Loucy (cell line): ENCODE measurements at regions not wholly inside any gene's neighbourhood (a gene's known extent, or its start where the extent isn't known, plus 50 kb on each side); places are given as distances from the start of the nearest gene placed in this dataset.

Experiments
- H2AFZ ChIP-seq: fragments of 200-600 bp; sonication (generic); 2 replicates; pipeline ENCODE4 v1.6.0; 2016; ENCODE audit warnings: antibody characterized with exemption, mild to moderate bottlenecking, low read length, moderate library complexity
- H3F3A ChIP-seq: fragments of 200-600 bp; 2 replicates; pipeline ENCODE4 v1.6.0; 2016; ENCODE audit warnings: antibody characterized with exemption, low read depth, mild to moderate bottlenecking
- H3K27me3 ChIP-seq: fragments of 200-600 bp; sonication (generic); 2 replicates; pipeline ENCODE4 v1.6.1; 2014; ENCODE audit warnings: low read length, mild to moderate bottlenecking; ENCODE audit not compliant: insufficient read depth, poor library complexity, severe bottlenecking
- H3K36me3 ChIP-seq: fragments of 200-600 bp; sonication (generic); 2 replicates; pipeline ENCODE4 v1.6.1; 2016; ENCODE audit warnings: low read length; ENCODE audit not compliant: insufficient read depth
- H3K4me1 ChIP-seq: fragments of 200-600 bp; sonication (generic); 2 replicates; pipeline ENCODE4 v1.5.1; 2014; ENCODE audit warnings: low read length, mild to moderate bottlenecking; ENCODE audit not compliant: insufficient read depth, poor library complexity, severe bottlenecking
- H3K4me2 ChIP-seq: fragments of 200-600 bp; sonication (generic); 2 replicates; pipeline ENCODE4 v1.6.0; 2014; ENCODE audit warnings: antibody characterized with exemption, low read length, low read depth, mild to moderate bottlenecking; ENCODE audit not compliant: poor library complexity, severe bottlenecking
- H3K4me3 ChIP-seq: fragments of 200-600 bp; sonication (generic); 2 replicates; pipeline ENCODE4 v1.5.1; 2014; ENCODE audit warnings: low read length, mild to moderate bottlenecking, mixed read lengths; ENCODE audit not compliant: poor library complexity, severe bottlenecking
- H3K79me2 ChIP-seq: fragments of 200-600 bp; sonication (generic); 2 replicates; pipeline ENCODE4 v1.6.1; 2014; ENCODE audit warnings: low read length; ENCODE audit not compliant: insufficient read depth
- H3K9ac ChIP-seq: fragments of 200-600 bp; sonication (generic); 2 replicates; pipeline ENCODE4 v1.6.0; 2014; ENCODE audit warnings: mild to moderate bottlenecking, low read depth, low read length, moderate library complexity; ENCODE audit not compliant: poor library complexity, severe bottlenecking
- H3K9me2 ChIP-seq: fragments of 200-600 bp; sonication (generic); replicated peaks from 2 replicates; pipeline ENCODE4 v1.6.1; 2016; ENCODE audit warnings: low read depth, low read length, mixed read lengths
- H3K9me3 ChIP-seq: fragments of 200-600 bp; sonication (generic); 2 replicates; pipeline ENCODE4 v1.6.1; 2014; ENCODE audit warnings: mild to moderate bottlenecking, antibody characterized with exemption, low read length, low read depth; ENCODE audit not compliant: insufficient read depth
- H4K20me1 ChIP-seq: fragments of 200-600 bp; sonication (generic); 2 replicates; pipeline ENCODE4 v1.6.0; 2014; ENCODE audit warnings: antibody characterized with exemption, low read length, mild to moderate bottlenecking; ENCODE audit not compliant: insufficient read depth, poor library complexity, severe bottlenecking
- CTCF ChIP-seq: fragments of 200-600 bp; sonication (generic); conservative IDR thresholded peaks from 2 replicates; pipeline ENCODE4 v1.5.1; 2014; ENCODE audit warnings: mild to moderate bottlenecking, antibody characterized with exemption, low read length
- EZH2phosphoT487 ChIP-seq: fragments of 200-600 bp; IDR thresholded peaks from 2 replicates; pipeline ENCODE4 v1.6.1; 2018; ENCODE audit warnings: antibody characterized with exemption, mild to moderate bottlenecking, moderate library complexity, borderline replicate concordance

GRCh38 chr4:124333466-124333865 lies 379.1 kb downstream of the ANKRD50 start:
- Histone ChIP-seq H3F3A (no peaks in the 10 kb centered on the region), H3K36me3 (no peaks in the 10 kb centered on the region), H2AFZ (no peak overlapping the region), H3K9me2 (no peaks in the 10 kb centered on the region), H3K4me1 (peaks cover 21% of the 10 kb centered on the region), H3K4me3 (no peak overlapping the region), H3K27me3 (no peaks in the 10 kb centered on the region), H3K4me2 (no peak overlapping the region), H3K9me3 (no peaks in the 10 kb centered on the region), H3K9ac (no peak overlapping the region), H4K20me1 (no peaks in the 10 kb centered on the region), H3K79me2 (no peaks in the 10 kb centered on the region)
- no peak for TF ChIP-seq EZH2phosphoT487
- no peak for TF ChIP-seq CTCF

- H3K9ac ChIP-seq, result no peak overlapping the region
- no peaks in the 10 kb centered on the region for H3K9me3 ChIP-seq
- H3K79me2 ChIP-seq, result no peaks in the 10 kb centered on the region
- H3K4me1 ChIP-seq, result peaks cover 21% of the 10 kb centered on the region
- no peaks in the 10 kb centered on the region for H3F3A ChIP-seq
- no peaks in the 10 kb centered on the region for H3K36me3 ChIP-seq
- no peak overlapping the region for H3K4me2 ChIP-seq
- H3K4me3 ChIP-seq, result no peak overlapping the region
- no peak overlapping the region for H2AFZ ChIP-seq
- peak; percentile 66 for TF ChIP-seq CTCF
- TF ChIP-seq EZH2phosphoT487, result no peak
- H4K20me1 ChIP-seq, result no peaks in the 10 kb centered on the region
- H3K27me3 ChIP-seq, result no peaks in the 10 kb centered on the region
- no peaks in the 10 kb centered on the region for H3K9me2 ChIP-seq
Measured at GRCh38 chr4:124334119-124334518, 378.4 kb downstream of the ANKRD50 start.

GRCh38 chr4:124337874-124338273 lies 374.7 kb downstream of the ANKRD50 start:
- no peak for TF ChIP-seq CTCF
- TF ChIP-seq EZH2phosphoT487, result no peak
- Histone ChIP-seq H3K27me3 (no peaks in the 10 kb centered on the region), H3K4me2 (no peak overlapping the region), H3K9me2 (no peaks in the 10 kb centered on the region), H3K4me3 (no peak overlapping the region), H3K9me3 (no peaks in the 10 kb centered on the region), H3K36me3 (no peaks in the 10 kb centered on the region), H3K79me2 (no peaks in the 10 kb centered on the region), H3K4me1 (peaks cover 21% of the 10 kb centered on the region), H4K20me1 (no peaks in the 10 kb centered on the region), H3K9ac (no peak overlapping the region), H3F3A (no peaks in the 10 kb centered on the region), H2AFZ (no peak overlapping the region)
